ENCODE measurements at regions not wholly inside any gene's neighbourhood (a gene's known extent, or its start where the extent isn't known, plus 50 kb on each side); places are given as distances from the start of the nearest gene placed in this dataset.

GRCh38 chr2:177074099-177074710 is 138.4 kb upstream of the HNRNPA3 start:
- H3K4me1 ChIP-seq = no peaks in the 10 kb centered on the region
- no peak overlapping the region for H3K27ac ChIP-seq
- H3K27me3 ChIP-seq = no peaks in the 10 kb centered on the region
- no peaks in the 10 kb centered on the region for H3K9me3 ChIP-seq
- no peak for TF ChIP-seq CTCF (IDR thresholded peaks at IDR 0.05)
- H3K4me3 ChIP-seq = no peak overlapping the region
- H3K36me3 ChIP-seq = no peaks in the 10 kb centered on the region
- DNase-seq (ENCODE audit: low spot score) = no peak

- no peak overlapping the region for H3K27ac ChIP-seq
- no peak for TF ChIP-seq CTCF (IDR thresholded peaks at IDR 0.05)
- no peak overlapping the region for H3K4me3 ChIP-seq
- H3K36me3 ChIP-seq = no peaks in the 10 kb centered on the region
- no peaks in the 10 kb centered on the region for H3K9me3 ChIP-seq
- H3K4me1 ChIP-seq = no peaks in the 10 kb centered on the region
- DNase-seq (ENCODE audit: low spot score) = no peak
- no peaks in the 10 kb centered on the region for H3K27me3 ChIP-seq
Observed at GRCh38 chr2:177075254-177075653, 137.3 kb upstream of the HNRNPA3 start.

GRCh38 chr2:177076636-177077179 is 135.9 kb upstream of the HNRNPA3 start:
- H3K9me3 ChIP-seq = no peaks in the 10 kb centered on the region
- H3K4me3 ChIP-seq = no peak overlapping the region
- DNase-seq (ENCODE audit: low spot score) = no peak
- no peaks in the 10 kb centered on the region for H3K27me3 ChIP-seq
- TF ChIP-seq CTCF (IDR thresholded peaks at IDR 0.05) = no peak
- H3K36me3 ChIP-seq = no peaks in the 10 kb centered on the region
- no peak overlapping the region for H3K27ac ChIP-seq
- no peaks in the 10 kb centered on the region for H3K4me1 ChIP-seq

GRCh38 chr2:177077778-177078177 is 134.8 kb upstream of the HNRNPA3 start:
- TF ChIP-seq CTCF (IDR thresholded peaks at IDR 0.05) = no peak
- no peak overlapping the region for H3K27ac ChIP-seq
- no peaks in the 10 kb centered on the region for H3K27me3 ChIP-seq
- H3K9me3 ChIP-seq = no peaks in the 10 kb centered on the region
- no peak overlapping the region for H3K4me3 ChIP-seq
- no peak for DNase-seq (ENCODE audit: low spot score)
- no peaks in the 10 kb centered on the region for H3K36me3 ChIP-seq
- no peaks in the 10 kb centered on the region for H3K4me1 ChIP-seq

- no peak for DNase-seq (ENCODE audit: low spot score)
- no peaks in the 10 kb centered on the region for H3K4me1 ChIP-seq
- H3K9me3 ChIP-seq = no peaks in the 10 kb centered on the region
- no peaks in the 10 kb centered on the region for H3K36me3 ChIP-seq
- H3K27ac ChIP-seq = no peak overlapping the region
- H3K27me3 ChIP-seq = no peaks in the 10 kb centered on the region
- TF ChIP-seq CTCF (IDR thresholded peaks at IDR 0.05) = no peak
- H3K4me3 ChIP-seq = no peak overlapping the region
Observed at GRCh38 chr2:177078416-177078815, 134.2 kb upstream of the HNRNPA3 start.

GRCh38 chr2:177078855-177079254 is 133.7 kb upstream of the HNRNPA3 start:
- no peak for TF ChIP-seq CTCF (IDR thresholded peaks at IDR 0.05)
- H3K9me3 ChIP-seq = no peaks in the 10 kb centered on the region
- no peak for DNase-seq (ENCODE audit: low spot score)
- no peak overlapping the region for H3K4me3 ChIP-seq
- H3K27me3 ChIP-seq = no peaks in the 10 kb centered on the region
- H3K27ac ChIP-seq = no peak overlapping the region
- H3K4me1 ChIP-seq = no peaks in the 10 kb centered on the region
- no peaks in the 10 kb centered on the region for H3K36me3 ChIP-seq
